Nucleus accumbens (tissue), 56 donors: ENCODE measurements at regions not wholly inside any gene's neighbourhood (a gene's known extent, or its start where the extent isn't known, plus 50 kb on each side); places are given as distances from the start of the nearest gene placed in this dataset.
"Not testable (repeated sequence)": the region's sequence is repeated elsewhere in the genome, so short reads cannot be mapped to it uniquely, and the experiment has no call there.

Experiments
- DNase-seq, 56 donors: peaks; one replicate each; lab custom pipeline; 2025; lab: John Stamatoyannopoulos, UW

DNA sequence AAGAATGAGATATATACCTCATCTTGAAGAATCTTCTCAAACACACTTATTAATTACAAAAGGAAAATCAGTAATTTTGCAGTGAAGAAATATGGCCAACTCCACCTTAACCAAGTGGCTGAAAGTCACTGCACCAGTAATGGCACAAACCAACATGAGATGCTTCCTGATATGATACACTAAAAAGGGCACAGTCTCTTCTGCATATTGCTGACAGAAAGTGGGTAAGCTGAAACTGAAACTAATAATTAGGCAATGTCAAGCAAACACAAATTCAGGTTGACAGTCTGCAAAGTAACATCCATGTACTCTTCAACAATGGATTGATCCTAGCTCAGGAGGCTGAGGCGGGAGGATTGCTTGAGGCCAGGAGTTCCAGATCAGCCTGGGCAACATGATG is 56.1 kb downstream of the ZNF22 start:
- not testable (repeated sequence) for DNase-seq

DNA sequence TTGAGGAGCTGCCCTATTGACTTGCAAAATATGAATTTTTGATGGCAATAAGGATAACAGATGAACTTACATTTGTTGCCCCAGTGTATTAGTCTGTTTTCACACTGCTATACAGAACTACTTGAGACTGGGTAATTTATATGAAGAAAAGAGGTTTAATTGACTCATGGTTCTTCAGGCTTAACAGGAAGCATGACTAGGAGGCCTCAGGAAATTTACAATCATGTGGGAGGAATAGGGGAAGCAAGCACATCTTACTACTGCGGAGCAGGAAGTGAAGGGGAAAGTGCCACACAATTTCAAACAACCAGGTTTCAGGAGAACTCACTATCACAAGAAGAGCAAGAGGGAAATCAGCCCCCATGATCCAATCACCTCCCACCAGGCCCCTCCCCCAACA is 57.9 kb downstream of the ZNF22 start:
- DNase-seq = no peak

DNA sequence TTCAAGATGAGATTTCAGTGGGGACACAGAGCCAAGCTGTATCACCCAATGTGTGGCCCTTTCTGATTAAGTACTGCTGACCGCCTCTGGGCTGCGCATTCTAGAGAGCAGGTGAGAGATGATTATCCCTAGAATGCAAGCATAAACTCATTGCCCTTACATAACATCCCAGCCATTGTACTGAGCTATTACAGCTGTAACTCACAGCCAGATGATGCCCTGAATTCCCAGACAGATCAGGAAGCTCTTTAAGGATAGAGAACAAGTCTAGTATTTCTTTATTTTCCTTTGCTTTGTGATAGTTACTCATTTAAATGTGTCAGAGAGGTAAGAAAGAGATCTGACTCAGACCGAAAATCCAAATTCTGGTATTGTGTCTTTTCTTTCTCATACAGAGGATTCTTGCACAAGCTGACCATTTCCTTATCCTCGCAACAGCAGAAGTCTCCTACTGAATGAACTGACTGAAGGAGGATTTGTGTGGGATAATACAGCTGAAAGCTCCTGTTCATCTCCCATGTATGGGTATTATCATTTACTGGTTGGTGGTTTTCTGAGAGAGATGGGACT is 58.4 kb downstream of the ZNF22 start:
- no peak for DNase-seq

DNA sequence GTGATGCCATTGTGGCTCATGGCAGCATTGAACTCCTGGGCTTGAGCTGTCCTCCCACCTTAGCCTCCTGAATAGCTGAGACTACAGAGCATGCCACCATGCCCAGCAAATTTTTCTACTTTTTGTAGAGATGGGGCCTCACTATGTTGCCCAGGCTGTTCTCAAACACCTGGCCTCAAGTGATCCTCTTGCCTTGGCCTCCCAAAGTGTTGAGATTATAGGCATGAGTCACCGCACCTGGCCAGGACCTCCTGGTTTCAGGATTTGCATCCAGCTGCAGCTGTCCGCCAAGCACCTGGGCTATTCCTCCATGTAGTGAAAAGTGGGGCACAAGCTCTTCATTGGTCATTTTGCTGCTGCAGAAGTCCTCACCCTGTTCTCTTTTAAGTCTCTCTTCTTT is 58.9 kb downstream of the ZNF22 start:
- no peak for DNase-seq

DNA sequence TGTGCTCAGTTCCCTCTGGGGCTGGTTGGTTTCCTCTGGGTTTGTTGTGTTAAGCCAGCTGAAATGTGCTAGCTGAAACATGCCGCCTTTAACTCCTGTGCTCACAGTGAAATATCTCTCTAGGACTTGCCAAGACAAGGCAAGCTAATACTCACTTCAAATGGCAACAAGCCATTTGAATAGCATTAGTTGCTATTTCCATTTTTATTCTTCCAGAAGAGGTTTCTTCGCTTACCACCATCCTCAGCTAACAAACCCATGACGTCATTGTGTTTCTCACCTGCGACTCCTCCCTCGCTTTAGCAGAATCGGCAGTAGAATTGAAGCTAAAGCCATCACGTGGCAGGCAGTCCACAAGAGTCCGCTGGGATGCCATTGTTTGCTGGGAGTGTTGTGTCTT is 61.3 kb downstream of the ZNF22 start:
- no peak for DNase-seq

DNA sequence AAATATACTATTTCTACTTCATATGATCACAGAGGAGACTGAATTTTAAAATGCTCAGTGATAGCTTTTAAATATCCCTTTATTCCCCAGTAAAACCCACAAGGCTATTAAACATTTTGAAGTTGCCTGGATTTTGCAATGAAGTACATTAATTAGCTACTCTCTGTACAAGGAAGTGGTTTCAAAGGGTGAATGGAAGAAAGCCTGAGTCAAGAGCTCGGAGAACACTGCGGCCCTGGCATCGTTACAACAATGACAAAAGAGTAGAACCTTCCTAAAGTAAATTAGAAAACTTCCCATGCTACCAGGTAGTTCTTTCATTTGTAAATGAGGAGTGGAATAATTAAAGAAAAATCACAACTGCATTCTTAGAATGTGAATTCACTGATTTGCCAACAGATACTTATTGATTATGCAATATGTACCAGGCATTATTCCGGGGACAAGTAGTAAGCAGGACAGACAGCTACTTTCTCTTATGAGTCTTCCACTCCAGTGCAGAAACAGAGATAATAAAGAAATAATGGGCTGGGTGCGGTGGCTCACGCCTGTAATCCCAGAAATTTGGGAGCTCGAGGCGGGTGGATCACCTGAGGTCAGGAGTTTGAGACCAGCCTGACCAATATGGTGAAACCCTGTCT is 63.0 kb downstream of the ZNF22 start:
- DNase-seq = peak in 1 of 56 donors; percentile 7

DNA sequence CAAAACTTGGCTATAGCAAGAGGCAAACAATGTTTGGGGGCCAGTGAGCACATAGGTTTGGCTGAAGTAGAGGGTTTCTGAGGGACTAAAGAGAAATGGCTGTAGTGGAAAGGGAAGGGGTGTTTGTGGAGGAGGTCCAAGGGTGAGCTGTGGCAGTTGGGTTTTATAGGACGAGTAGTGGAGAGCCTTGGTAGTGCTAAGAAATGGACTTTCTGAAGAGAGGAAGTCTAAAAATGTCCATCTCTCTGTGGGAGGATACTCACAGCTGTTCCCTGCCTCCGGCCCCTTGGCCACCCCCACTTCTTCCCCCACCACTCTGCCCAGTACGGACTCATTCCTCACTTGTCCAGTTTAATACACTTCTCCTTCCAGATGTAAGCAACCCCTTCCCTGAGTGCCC is 64.3 kb downstream of the ZNF22 start:
- DNase-seq = no peak

DNA sequence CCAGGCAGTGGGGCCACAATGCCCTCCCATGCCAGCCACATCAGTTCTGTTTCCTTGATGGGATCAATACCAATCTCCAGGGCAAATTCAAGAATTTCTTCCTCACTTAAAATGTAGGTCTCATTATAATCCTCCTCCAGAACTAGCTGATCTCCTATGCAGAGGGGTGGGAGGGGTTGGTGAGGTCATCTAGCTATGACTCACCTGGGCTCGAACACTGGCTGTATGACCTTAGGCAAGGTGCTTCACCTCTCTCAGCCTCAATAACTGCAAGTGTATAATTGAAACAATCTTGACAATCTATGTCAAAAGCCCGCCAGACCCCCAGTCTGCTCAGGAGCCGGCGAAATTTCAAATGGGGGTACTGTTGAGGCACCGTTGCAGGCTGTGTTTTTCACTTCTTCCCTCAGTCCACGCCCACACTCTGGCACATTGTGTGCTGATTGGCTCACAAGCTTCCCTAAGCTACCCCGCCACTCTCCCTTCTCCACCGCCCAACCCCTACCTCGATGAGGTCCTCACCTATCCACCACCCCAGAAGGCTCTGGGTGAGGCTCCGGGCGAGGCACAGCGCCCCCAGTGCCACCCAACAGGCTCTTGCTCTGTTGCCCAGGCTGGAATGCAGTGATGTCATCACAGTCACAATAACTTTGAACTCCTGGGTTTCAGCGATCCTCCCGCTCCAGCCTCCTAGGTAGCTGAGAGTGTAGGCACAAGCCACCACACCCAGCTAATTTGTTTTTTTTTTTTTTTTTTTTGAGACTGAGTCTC is 70.5 kb downstream of the ZNF22 start:
- DNase-seq = no peak

DNA sequence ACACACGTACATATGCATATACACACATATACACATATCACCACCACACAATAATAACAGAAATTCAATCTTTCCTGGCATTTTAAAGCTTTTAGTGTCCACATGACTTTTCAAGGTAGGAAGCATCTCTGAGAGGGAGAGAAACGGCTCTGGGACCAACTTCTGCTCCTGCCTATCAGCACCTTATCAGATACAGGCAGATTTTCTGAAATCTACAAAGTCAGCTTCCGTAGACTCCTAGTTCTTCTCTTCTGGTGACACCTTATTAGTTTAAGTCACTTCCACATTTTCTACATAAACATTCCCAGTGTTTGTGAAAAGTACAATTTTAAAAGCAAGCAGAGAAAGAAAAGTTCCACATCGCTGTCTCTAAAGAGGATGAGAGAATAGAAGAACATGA is 74.5 kb downstream of the ZNF22 start:
- DNase-seq = no peak

DNA sequence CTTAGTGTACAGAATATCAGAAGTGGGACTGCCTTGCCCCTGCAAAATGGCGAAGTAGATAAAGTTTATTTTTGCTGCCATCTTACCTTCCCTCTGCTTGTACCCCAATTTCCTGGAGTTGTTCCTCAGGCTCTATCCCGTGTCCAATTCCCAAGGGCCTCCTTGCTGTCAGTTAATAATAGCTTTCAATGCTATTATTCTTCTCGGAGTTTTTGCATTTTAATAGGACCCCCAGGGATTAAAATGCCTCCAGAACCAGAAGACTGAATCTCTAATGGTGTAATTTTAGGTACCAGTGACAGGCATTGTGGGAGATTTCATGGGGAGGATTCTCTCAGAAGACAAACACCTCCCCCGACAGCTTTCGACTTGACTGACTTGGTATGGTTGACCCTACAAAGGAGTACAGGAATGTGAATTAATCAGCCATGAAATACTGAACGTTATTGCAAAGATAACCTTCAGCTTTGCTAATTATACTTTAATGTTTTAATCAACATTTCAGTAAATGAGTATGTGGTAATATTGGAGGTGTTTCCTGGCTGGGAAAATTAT is 75.2 kb downstream of the ZNF22 start:
- no peak for DNase-seq

DNA sequence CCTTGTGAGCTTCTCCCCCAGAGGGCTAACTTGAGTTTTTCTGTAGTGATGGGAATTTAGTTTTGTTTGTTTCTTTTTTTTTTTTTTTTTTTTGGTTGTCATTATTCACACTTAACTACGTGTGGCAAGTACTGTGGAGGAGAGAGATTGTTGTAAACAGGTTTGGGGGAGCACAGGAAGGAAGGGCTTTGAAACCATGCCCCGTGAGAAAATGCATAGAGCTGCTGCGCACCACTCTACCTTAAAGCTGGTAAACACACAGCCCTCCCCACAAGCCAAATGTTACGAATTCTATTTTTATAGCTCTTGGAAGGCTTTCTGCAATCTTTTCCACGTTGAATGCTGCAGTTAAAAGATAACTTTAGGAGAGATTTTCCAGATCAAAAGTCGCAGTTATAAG is 76.2 kb downstream of the ZNF22 start:
- no peak for DNase-seq

DNA sequence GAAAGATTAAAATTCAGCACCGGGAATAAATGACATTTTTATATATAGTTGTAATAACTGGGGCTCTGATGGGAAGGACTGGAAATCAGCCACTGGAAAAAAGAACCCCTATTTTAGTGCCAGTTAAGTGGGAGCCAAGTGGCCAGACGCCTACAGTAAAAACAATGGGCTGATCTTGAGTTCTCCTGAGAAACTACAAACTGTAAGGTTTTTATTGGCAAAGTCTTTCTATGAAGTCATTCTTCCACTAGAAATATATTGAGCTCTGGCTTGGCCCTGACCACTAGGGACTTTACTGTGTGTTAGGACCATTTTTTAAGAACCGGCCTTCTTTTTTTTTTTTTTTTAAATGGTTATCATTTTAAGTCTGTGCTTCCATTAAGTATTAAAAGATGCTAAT is 79.6 kb downstream of the ZNF22 start:
- no peak for DNase-seq

DNA sequence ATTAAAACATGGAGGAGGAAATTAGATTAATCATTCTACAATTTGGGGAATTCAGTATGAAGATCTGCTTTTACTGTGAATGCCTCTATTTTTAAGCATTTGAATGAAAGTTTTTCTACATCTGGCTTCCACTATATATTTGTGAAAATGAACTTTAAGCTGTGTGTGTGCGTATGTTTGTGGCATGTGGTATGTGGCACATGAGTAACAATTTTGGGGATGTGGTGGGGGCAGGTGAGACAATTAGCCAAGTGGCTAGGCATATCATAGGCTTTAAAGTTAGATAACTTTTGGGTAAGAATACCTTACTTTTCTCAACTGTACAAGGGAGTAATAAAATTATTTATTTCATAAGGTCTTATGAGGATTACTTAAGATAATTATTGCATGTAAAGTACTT is 81.5 kb downstream of the ZNF22 start:
- DNase-seq = no peak

DNA sequence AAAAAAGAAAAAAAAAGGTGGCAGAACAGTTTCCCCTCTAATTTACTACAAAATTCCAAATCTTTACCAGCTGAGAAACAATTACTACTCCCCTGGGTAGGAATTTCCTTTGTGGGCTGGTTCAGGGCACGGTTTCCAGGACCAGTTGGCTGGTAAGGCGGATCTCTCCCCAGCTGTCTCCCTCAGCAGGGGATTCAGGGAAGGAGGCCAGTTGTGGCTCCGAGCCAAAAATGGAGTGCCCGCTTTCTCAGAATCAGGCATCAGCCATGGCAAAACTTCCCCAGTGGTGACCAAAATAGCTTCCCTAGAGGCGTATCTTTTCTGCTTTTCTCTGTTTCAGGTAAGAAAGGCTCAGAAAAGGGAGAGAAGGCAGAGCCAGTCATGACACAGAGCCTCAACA is 91.2 kb downstream of the ZNF22 start:
- DNase-seq = peak in 9 of 56 donors; percentile 7 to 59 (median 20)

DNA sequence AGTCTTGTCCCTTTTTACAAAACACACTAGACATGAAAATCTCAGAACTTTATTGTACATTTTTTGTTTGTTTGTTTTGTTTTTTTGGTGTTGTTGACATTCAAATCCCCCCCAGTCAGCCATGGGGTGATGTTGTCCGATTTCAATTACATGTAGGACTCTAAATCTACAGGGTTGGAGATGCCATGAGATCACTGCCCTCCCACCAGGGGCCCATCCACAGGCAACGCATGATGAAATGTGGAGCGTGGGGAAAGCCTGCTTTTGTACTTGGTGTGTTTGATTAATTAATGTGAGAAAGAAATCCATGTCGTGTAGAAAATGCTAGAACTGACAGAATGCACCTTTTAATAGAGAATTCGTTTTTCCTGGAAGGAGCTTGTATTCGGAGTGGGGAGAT is 93.2 kb downstream of the ZNF22 start:
- DNase-seq = no peak

DNA sequence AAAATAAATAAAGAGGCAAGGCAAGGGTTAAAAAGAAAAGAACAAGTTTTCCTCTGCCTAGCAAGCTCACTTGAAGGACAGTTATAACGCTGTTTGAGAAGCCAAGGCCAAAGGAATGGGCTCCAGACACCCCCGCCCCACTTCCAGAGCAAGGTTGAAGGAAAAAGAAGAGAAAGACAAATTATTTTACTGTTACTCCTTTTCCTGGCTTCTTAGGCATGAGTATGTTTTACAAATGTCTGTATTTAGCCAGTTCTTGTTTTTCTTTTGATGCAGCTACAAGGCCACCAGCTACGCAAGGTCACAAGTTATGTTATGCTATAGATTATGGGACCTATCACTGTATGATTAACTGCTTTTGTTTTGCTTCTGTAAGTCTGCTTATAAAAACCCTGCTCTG is 94.6 kb downstream of the ZNF22 start:
- no peak for DNase-seq

DNA sequence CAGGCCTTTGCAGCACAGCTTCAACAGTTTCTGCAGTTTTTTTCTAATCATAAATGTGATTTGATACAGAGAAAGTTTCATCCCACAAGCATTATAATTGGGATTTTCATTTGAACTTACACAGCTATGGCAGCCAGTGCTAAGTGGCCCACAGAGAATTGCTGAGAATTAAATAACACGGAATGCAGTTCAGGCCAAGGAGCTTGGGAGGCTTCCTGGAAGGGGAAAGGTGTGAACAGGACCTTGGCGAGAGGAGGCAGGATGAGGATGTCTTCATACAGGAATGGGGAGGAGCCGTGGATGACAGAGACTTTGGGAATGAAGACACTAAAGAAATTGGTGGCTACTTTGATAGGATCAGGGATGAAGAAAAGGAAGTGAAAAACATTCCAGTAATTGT is 95.3 kb downstream of the ZNF22 start:
- DNase-seq = no peak

DNA sequence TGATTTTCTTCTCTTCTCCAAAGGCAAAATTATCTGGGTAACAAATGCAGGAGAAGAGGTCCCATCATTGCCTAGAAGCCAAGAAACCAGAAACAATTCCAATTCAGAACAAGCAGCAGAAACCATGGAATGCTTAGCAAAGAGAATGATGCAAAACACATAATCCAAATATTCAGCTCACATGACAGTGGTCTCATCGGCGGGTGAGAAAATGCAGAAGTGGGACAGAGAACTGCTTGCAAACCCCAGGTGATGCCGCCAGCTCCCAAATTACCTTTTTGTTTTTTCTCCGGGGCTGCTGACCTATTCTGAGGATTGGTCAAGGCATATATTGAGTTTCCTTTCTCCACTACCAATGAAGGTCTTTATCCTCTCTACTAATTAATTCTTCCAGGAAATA is 99.7 kb downstream of the ZNF22 start:
- DNase-seq = no peak

DNA sequence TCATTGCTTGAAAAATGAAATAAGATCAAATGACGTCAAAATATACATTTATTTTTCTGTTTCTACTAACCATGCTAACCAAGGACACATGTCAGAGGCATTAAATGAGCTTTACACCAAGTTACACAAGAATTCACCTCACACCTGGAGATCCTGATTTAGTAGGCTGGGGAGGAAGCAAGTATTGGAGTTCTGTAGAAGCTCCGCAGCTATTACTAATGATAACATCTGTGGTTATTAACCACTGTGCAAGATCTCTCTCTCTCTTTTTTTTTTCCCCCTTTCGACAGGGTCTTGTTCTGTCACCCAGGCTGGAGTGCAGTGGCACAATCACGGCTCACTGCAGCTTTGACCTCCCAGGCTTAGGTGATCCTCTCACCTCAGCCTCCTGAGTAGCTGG is 104.0 kb downstream of the ZNF22 start:
- no peak for DNase-seq

DNA sequence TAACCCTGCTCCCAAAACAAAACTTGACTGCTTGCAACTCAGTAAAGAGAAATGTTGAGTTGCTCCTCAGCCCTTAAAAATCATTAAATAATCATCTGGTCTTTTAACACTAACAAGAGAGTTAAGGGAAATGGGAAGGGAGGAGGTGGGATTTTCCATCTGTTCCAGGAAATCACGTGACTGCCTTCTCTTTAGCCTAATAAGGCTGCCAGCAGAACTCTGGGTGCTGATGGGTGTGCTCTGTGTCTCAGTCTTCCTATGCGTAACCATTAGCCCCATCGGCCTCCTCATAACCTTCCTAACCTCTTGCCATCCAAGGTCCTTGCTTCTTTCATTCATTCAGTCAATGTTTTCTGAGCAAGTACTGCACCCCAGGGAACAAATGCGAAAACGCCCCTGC is 104.6 kb downstream of the ZNF22 start:
- DNase-seq = not testable (repeated sequence)

DNA sequence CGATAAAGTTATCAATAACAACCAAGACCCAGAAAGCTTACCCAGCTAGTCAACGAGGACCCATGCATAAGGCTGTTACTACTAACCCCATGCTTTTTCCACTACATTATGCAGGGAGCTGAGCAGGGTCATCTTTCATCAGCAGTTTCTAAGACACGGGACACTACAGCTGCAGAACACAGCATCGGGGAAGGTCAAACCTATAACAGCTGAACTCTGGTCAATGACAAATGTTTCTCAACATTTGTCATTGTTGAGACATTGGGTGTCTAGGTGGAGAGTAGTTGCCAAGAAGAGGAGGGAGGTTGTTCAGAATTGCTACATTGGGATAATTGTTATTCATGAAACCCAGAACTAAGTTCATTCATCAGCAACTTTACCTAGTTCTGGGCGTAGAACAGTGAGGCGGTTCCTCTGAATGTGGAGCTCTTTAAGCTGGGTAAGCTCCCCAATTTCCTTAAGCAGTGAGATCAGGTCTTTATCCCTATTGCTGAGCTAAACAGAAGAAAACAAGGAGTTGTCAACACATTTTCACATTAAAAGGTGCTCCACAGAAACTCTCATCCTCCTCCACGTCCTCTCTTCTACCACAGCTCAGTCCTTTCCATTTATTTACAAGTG is 105.6 kb downstream of the ZNF22 start:
- DNase-seq = no peak
